Peyer's patch (tissue), 4 donors: ENCODE measurements at regions not wholly inside any gene's neighbourhood (a gene's known extent, or its start where the extent isn't known, plus 50 kb on each side); places are given as distances from the start of the nearest gene placed in this dataset.

ENCODE experiments used
- DNase-seq, 3 donors: peaks; one replicate each; pipeline ENCODE4 v3.0.0-alpha.2; 2017 to 2019
- H3K27ac ChIP-seq, 4 donors: fragments of 200-600 bp; sonication (generic); one replicate each; pipeline ENCODE4 v1.5.1; 2016 to 2019
- H3K27me3 ChIP-seq, 2 donors: fragments of 200-600 bp; sonication (generic); one replicate each; pipeline ENCODE4 v1.5.1; 2019
- H3K36me3 ChIP-seq, 3 donors: fragments of 200-600 bp; sonication (generic); one replicate each; pipeline ENCODE4 v1.5.1; 2016 to 2019
- H3K4me1 ChIP-seq, 4 donors: fragments of 200-600 bp; sonication (generic); one replicate each; pipeline ENCODE4 v1.5.1; 2016 to 2019
- H3K4me3 ChIP-seq, 4 donors: fragments of 200-600 bp; sonication (generic); 1 replicate in 3 of 4; 2 replicates in 1 of 4; pipeline ENCODE4 v1.5.1; 2016 to 2019; ENCODE audit warnings: mild to moderate bottlenecking in 1 of 4
- H3K9me3 ChIP-seq, 4 donors: fragments of 200-600 bp; sonication (generic); one replicate each; pipeline ENCODE4 v1.5.1; 2016 to 2019; ENCODE audit warnings: mild to moderate bottlenecking in 1 of 4
- POLR2A ChIP-seq, 2 donors: fragments of 450-650 bp; IDR thresholded peaks; one replicate each; pipeline ENCODE4 v1.5.1; 2017; ENCODE audit warnings: antibody characterized with exemption in 2 of 2, mild to moderate bottlenecking in 2 of 2, moderate library complexity in 2 of 2
- TF ChIP-seq, protein P1 (sequence below), 6 experiments: fragments of 450-650 bp in 4 of 6; fragments of 200-600 bp in 2 of 6; sonication (generic) in 1 of 6; IDR thresholded peaks; one replicate each; pipeline ENCODE4 v1.5.1; 2017 to 2019; ENCODE audit warnings: antibody characterized with exemption in 6 of 6, mild to moderate bottlenecking in 3 of 6, moderate library complexity in 1 of 6

DNA sequence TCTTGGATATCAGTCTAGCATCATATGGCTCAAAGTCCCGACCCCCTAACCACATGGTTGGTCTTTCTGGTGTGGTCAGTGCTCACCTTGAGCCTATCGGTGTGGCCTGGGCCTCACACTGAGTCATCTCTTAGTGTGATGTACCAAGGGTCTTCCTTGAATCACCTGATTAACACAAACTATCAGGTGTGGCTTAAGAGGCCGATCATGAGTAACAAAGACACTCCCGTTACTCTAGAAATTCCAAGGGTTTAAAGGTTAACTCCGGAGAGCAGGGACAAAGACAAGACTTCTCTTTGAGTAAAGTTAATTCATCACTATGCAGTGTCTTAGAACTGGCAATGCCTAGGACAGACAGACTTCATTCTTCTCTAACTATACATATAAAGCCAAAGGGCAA, 52.3 kb upstream of the ARMC3 start:
- no peak for DNase-seq
- no peaks in the 10 kb centered on the region for H3K36me3 ChIP-seq
- TF ChIP-seq POLR2A (IDR thresholded peaks at IDR 0.05): no peak
- TF ChIP-seq, protein P1, sequence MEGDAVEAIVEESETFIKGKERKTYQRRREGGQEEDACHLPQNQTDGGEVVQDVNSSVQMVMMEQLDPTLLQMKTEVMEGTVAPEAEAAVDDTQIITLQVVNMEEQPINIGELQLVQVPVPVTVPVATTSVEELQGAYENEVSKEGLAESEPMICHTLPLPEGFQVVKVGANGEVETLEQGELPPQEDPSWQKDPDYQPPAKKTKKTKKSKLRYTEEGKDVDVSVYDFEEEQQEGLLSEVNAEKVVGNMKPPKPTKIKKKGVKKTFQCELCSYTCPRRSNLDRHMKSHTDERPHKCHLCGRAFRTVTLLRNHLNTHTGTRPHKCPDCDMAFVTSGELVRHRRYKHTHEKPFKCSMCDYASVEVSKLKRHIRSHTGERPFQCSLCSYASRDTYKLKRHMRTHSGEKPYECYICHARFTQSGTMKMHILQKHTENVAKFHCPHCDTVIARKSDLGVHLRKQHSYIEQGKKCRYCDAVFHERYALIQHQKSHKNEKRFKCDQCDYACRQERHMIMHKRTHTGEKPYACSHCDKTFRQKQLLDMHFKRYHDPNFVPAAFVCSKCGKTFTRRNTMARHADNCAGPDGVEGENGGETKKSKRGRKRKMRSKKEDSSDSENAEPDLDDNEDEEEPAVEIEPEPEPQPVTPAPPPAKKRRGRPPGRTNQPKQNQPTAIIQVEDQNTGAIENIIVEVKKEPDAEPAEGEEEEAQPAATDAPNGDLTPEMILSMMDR (IDR thresholded peaks at IDR 0.05): no peak
- H3K27ac ChIP-seq: no peak overlapping the region
- no peaks in the 10 kb centered on the region for H3K9me3 ChIP-seq
- no peaks in the 10 kb centered on the region for H3K4me1 ChIP-seq
- no peaks in the 10 kb centered on the region for H3K27me3 ChIP-seq
- no peak overlapping the region for H3K4me3 ChIP-seq

DNA sequence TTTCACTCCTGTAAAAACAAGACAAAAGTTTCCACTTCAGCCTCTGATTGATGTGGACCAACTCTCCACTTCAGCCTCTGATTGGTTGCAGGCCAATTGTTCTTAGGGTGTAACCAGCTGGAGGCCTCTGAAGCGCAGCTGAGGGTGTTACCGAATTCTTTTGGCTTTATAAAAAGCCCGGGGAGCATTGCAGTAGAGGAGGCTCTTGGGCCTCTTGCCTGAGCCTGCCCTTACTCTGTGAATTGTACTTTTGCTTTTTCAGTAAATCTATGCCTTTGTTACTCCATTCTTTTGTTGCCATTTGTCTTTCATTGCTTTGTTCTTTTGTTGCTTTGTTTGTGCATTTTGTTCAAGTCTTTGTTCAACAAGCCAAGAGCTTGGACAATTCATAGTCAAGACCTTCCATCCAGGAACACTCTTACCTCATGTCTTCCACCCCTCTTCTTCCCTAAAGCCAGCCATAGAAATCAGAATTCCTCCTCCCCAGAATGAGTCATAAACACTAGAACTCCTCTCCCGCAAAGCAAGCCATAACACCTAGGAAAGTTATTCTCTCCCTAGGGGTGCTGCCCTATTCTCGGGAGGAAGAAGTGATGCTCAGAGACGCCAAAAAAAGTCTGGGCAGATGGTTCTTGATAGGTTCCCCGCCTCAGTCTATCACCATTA, 53.5 kb upstream of the ARMC3 start:
- TF ChIP-seq, protein P1 (IDR thresholded peaks at IDR 0.05): no peak
- no peak for TF ChIP-seq POLR2A (IDR thresholded peaks at IDR 0.05)
- H3K27me3 ChIP-seq: no peaks in the 10 kb centered on the region
- no peak for DNase-seq
- no peak overlapping the region for H3K27ac ChIP-seq
- H3K4me1 ChIP-seq: no peaks in the 10 kb centered on the region
- no peaks in the 10 kb centered on the region for H3K36me3 ChIP-seq
- H3K4me3 ChIP-seq: no peak overlapping the region
- H3K9me3 ChIP-seq: no peaks in the 10 kb centered on the region

DNA sequence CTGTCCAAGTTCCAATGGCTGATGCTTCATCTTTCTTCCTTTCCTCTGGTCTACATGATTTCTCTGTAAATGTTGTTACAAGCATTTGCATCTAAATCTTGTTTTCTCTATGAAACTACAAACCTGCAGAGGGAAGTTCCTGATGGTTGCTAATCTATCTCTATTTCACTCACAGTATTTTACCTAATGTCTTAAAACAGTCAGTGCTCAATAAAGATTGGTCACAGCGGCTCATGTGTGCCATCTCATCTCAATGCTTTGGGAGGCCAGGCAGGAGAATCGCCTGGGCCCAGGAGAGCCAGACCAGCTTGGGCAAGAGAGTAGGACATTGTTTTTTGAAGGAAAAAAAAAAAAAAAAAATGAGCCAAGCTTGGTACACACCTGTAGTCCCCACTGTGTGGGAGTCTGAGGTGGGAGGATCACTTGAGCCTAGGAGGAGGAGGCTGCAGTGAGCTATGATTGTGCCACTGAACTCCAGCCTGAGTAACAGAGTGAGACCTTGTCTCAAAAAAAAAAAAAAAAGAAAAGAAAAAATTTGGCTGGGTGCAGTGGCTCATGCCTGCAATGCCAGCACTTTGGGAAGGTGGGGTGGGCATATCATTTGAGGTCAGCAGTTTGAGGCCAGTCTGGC, 71.3 kb upstream of the ARMC3 start:
- Histone ChIP-seq H3K27me3 (no peaks in the 10 kb centered on the region), H3K36me3 (no peaks in the 10 kb centered on the region), H3K9me3 (no peaks in the 10 kb centered on the region), H3K4me3 (no peak overlapping the region), H3K27ac (no peak overlapping the region), H3K4me1 (no peaks in the 10 kb centered on the region)
- no peak for TF ChIP-seq POLR2A (IDR thresholded peaks at IDR 0.05)
- TF ChIP-seq, protein P1 (IDR thresholded peaks at IDR 0.05): no peak
- no peak for DNase-seq

DNA sequence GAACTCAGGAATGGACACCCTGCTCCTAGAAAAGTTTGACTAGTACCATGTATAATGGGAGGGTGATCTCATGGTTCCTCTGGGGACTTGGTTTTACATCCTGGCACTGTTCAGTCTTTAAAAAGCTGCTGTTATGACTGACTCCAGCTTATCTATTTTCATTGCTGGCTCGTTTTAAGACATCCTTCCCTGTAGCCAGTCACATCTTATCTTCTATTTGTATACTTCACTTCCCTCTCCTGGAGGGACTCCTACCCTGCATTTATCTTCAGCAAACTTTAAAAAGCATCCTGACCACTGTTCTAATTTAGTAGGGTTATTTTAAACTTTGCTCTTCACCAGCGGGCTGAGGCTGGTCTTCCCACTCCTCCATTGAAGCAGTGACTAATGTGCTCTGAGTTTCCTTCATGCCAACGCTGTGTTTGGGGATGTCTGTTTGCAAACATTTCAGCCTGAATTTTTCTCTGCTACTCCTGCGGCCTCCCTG, 72.9 kb upstream of the ARMC3 start:
- H3K27ac ChIP-seq: no peak overlapping the region
- no peaks in the 10 kb centered on the region for H3K4me1 ChIP-seq
- H3K4me3 ChIP-seq: no peak overlapping the region
- no peak for DNase-seq
- no peaks in the 10 kb centered on the region for H3K9me3 ChIP-seq
- TF ChIP-seq, protein P1 (IDR thresholded peaks at IDR 0.05): no peak
- no peak for TF ChIP-seq POLR2A (IDR thresholded peaks at IDR 0.05)
- no peaks in the 10 kb centered on the region for H3K27me3 ChIP-seq
- H3K36me3 ChIP-seq: no peaks in the 10 kb centered on the region

DNA sequence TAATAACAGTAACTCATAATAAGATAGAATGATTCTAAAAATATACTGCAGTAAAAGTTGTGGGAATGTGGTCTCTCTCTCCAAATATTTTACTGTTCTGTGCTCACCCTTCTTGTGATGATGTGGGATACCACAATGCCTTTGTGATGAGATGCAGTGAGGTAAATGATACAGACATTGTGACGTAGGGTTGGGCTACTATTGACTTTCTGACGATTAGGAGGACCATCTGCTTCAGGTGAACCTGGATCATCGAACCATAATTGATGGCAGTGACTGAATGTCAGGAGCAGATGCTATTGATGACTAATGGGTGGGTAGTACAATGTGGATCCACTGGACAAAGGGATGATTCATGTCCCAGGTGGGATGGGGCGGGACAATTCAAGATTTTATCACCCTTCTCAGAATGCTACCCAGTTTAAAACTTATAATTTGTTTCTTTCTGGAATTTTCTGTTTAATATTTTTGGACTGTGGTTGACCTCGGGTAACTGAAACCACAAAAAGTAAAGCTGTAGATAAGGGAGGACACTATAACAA, 73.9 kb upstream of the ARMC3 start:
- TF ChIP-seq POLR2A (IDR thresholded peaks at IDR 0.05): no peak
- TF ChIP-seq, protein P1 (IDR thresholded peaks at IDR 0.05): no peak
- DNase-seq: no peak
- H3K27ac ChIP-seq: no peak overlapping the region
- no peak overlapping the region for H3K4me3 ChIP-seq
- no peaks in the 10 kb centered on the region for H3K36me3 ChIP-seq
- no peaks in the 10 kb centered on the region for H3K27me3 ChIP-seq
- H3K4me1 ChIP-seq: no peaks in the 10 kb centered on the region
- no peaks in the 10 kb centered on the region for H3K9me3 ChIP-seq
